ENCODE measurements at regions not wholly inside any gene's neighbourhood (a gene's known extent, or its start where the extent isn't known, plus 50 kb on each side); places are given as distances from the start of the nearest gene placed in this dataset.
"Not testable (repeated sequence)": the region's sequence is repeated elsewhere in the genome, so short reads cannot be mapped to it uniquely, and the experiment has no call there.

DNA sequence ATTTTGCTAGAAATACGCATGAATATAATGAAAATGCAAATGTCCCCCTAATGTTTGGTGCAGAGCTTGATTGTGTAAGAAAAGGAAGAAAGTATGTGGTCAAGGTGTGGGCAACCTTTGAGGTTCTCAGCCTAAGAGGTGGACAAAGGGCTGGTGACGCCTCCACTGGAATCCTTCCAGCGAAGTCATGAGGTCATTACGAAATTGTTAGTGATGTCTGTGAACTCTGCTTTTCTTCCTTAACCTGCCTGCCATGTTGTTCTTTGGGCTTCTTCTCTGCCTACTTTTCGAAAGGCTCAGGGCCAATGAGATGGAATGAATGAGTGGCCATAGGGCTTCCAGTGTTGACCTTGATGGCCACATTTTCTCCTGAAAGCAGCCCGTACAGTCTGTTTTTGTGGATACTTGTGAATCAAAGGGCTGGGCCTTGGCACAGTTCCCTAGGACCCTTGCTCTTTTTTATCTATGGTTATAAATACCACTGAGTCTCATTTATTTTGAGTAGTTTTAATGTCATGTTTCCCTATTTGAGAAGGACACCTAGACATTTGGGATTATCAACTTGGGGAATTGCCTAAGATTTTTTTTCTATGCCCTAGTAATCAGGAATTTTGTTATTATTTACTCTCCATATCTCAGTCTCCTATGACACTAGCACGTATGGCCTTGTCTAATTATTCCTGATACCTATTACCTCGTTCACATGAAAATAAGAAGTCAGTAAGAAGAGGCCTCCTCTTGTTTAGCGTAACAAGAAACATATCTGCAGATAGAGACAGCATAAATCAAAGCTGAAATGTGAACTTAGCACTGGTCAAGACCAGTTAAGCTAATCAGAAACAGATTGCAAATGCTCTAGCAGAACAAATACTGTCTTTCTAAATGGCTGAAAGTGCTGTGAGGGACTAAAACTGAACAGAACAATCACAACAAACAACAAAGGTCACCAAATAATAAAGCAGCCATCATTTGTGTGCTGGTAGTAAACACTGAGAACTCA is 334.6 kb downstream of the BCL2L11 start:
- H3K9me3 ChIP-seq (ENCODE audit: insufficient read depth, low read length); H3K27me3 ChIP-seq (ENCODE audit: low read depth, low read length); H3K9ac ChIP-seq (ENCODE audit: low read length); H3K27ac ChIP-seq (ENCODE audit: low read length); H3K79me2 ChIP-seq (ENCODE audit: low read length); H4K20me1 ChIP-seq (ENCODE audit: insufficient read depth, low read length); H2AFZ ChIP-seq (ENCODE audit: low read depth, low read length); H3K4me2 ChIP-seq (ENCODE audit: low read length); H3K4me1 ChIP-seq (ENCODE audit: low read length); H3K36me3 ChIP-seq (replicated peaks; ENCODE audit: low read depth, low read length); H3K4me3 ChIP-seq (ENCODE audit: low read length): not testable (repeated sequence)

DNA sequence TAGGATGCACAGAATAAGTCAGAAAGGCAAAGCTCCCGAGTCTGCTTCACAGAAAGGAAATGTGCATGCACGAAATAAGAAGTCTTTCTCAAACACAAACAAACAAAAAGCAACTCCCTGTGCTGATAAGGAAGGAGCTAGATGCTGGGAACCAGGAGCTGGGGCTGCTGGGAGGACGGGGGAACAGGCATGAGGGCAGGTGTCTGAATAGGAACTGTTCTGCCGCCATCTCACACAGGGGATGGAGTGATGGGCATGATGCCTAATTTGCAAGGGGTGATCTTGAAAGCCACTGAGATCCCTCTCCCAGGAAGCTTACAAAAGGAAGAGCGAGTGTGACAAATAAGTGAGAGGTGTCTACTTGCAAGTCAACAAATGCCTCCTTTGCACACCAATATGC is 336.5 kb downstream of the BCL2L11 start:
- H3K4me3 ChIP-seq (ENCODE audit: low read length); H3K79me2 ChIP-seq (ENCODE audit: low read length); H3K4me2 ChIP-seq (ENCODE audit: low read length); H3K4me1 ChIP-seq (ENCODE audit: low read length); H3K9me3 ChIP-seq (ENCODE audit: insufficient read depth, low read length); H3K27me3 ChIP-seq (ENCODE audit: low read depth, low read length); H2AFZ ChIP-seq (ENCODE audit: low read depth, low read length); H3K36me3 ChIP-seq (replicated peaks; ENCODE audit: low read depth, low read length); H3K27ac ChIP-seq (ENCODE audit: low read length); H3K9ac ChIP-seq (ENCODE audit: low read length): not testable (repeated sequence)
- peaks cover 17% of the 10 kb centered on the region; the same call in 1 of the 2 replicates for H4K20me1 ChIP-seq (ENCODE audit: insufficient read depth, low read length)

DNA sequence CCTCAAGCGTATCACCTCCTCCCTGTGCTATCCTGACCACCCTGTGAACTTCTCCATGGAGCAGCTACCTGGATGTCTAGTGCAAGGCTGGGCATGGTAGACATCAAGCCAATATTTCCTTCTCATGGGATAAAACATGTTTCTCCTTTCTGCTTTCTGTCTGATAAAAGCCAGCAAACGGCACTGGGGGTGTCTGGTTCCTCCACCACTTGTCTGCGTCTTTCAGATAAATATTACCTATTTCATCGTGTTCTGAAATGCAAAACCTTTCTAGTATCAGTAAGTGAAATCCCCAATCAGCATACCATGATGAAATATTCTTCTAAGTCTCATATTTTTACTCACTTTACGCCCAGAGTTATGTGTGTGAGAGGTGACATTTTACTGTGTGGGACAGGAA is 340.2 kb downstream of the BCL2L11 start:
- H3K27ac ChIP-seq (ENCODE audit: low read length); H3K9ac ChIP-seq (ENCODE audit: low read length); H3K36me3 ChIP-seq (replicated peaks; ENCODE audit: low read depth, low read length); H3K4me2 ChIP-seq (ENCODE audit: low read length); H3K4me3 ChIP-seq (ENCODE audit: low read length); H3K27me3 ChIP-seq (ENCODE audit: low read depth, low read length); H3K4me1 ChIP-seq (ENCODE audit: low read length); H3K9me3 ChIP-seq (ENCODE audit: insufficient read depth, low read length); H2AFZ ChIP-seq (ENCODE audit: low read depth, low read length); H3K79me2 ChIP-seq (ENCODE audit: low read length): not testable (repeated sequence)
- peaks cover 17% of the 10 kb centered on the region; the same call in 1 of the 2 replicates for H4K20me1 ChIP-seq (ENCODE audit: insufficient read depth, low read length)

DNA sequence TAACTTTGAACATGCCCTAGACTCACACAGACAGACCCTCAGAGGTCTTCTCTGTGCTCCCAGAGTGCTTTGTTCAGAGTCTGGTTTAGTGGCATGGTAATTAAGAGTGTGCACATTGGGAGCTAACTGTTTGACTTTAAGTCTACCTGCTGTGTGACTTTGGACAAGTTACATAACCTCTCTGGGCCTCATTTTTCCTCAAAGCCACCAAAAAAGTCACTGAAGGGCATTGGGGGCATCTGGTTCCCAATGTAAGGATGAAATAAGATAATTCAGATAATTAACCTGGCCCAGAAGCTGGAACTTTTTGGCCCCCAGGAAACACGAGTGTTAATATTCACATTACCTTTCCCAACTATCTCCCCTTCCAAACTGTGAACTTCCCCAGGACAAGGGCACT is 341.1 kb downstream of the BCL2L11 start:
- not testable (repeated sequence) for H3K4me3 ChIP-seq (ENCODE audit: low read length); H3K9ac ChIP-seq (ENCODE audit: low read length); H3K27me3 ChIP-seq (ENCODE audit: low read depth, low read length); H3K4me2 ChIP-seq (ENCODE audit: low read length); H3K4me1 ChIP-seq (ENCODE audit: low read length); H3K9me3 ChIP-seq (ENCODE audit: insufficient read depth, low read length); H3K79me2 ChIP-seq (ENCODE audit: low read length); H2AFZ ChIP-seq (ENCODE audit: low read depth, low read length); H3K27ac ChIP-seq (ENCODE audit: low read length); H3K36me3 ChIP-seq (replicated peaks; ENCODE audit: low read depth, low read length)
- peaks cover 20% of the 10 kb centered on the region; the same call in 1 of the 2 replicates for H4K20me1 ChIP-seq (ENCODE audit: insufficient read depth, low read length)

DNA sequence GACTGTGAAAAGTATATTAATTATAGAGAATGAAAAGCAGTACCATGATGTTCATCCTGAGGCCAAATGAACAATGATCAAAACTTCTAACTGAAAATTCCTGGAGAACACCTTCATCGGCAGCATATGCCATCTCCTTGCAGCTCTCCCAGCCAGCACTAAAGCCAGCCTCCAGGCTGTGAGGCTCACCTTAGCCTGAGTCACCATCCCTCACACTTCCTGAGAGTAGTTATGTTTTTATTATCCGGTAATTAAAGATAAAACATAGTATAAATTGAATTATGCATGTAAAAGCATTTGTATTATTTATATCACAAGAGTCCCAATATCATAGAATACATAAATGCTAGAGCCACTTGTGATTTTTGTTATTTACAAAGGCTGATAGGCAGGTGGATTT is 341.9 kb downstream of the BCL2L11 start:
- H3K27me3 ChIP-seq (ENCODE audit: low read depth, low read length); H3K9ac ChIP-seq (ENCODE audit: low read length); H2AFZ ChIP-seq (ENCODE audit: low read depth, low read length); H3K27ac ChIP-seq (ENCODE audit: low read length); H3K4me3 ChIP-seq (ENCODE audit: low read length); H3K79me2 ChIP-seq (ENCODE audit: low read length); H3K36me3 ChIP-seq (replicated peaks; ENCODE audit: low read depth, low read length); H3K9me3 ChIP-seq (ENCODE audit: insufficient read depth, low read length); H3K4me1 ChIP-seq (ENCODE audit: low read length); H3K4me2 ChIP-seq (ENCODE audit: low read length): not testable (repeated sequence)
- peaks cover 23% of the 10 kb centered on the region; the same call in 1 of the 2 replicates for H4K20me1 ChIP-seq (ENCODE audit: insufficient read depth, low read length)

DNA sequence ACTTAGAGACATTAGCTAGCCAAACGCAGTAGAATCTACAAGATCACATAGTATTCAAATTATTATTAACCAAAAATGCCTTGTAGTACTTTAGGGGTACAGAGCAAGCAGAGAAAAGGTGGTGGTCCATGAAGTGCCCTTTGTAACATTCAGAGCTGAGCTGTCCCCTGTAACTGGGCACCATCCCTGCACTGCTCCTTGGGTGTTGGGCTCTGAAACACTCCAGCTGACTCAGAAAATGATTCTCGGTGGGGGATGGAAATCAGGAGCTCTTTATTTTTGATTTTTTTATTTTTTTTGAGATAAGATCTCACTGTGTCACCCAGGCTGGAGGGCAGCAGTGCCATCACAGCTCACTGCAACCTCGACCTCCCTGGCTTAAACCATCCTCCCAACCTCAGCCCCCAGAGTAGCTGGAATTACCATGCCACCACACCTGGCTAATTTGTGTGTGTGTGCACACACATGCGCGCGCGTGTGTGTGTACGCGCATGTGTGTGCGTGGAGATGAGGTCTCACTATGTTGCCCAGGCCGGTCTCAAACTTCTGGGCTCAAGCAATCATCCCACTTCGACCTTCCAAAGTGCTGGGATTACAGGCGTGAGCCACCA is 342.6 kb downstream of the BCL2L11 start:
- H3K27me3 ChIP-seq (ENCODE audit: low read depth, low read length); H3K36me3 ChIP-seq (replicated peaks; ENCODE audit: low read depth, low read length); H3K9me3 ChIP-seq (ENCODE audit: insufficient read depth, low read length); H2AFZ ChIP-seq (ENCODE audit: low read depth, low read length); H3K9ac ChIP-seq (ENCODE audit: low read length); H3K79me2 ChIP-seq (ENCODE audit: low read length); H3K27ac ChIP-seq (ENCODE audit: low read length); H3K4me1 ChIP-seq (ENCODE audit: low read length); H3K4me3 ChIP-seq (ENCODE audit: low read length): not testable (repeated sequence)
- Histone ChIP-seq H4K20me1 (ENCODE audit: insufficient read depth, low read length) (peaks cover 23% of the 10 kb centered on the region; the same call in 1 of the 2 replicates), H3K4me2 (ENCODE audit: low read length) (peak overlapping the region; percentile 32)

DNA sequence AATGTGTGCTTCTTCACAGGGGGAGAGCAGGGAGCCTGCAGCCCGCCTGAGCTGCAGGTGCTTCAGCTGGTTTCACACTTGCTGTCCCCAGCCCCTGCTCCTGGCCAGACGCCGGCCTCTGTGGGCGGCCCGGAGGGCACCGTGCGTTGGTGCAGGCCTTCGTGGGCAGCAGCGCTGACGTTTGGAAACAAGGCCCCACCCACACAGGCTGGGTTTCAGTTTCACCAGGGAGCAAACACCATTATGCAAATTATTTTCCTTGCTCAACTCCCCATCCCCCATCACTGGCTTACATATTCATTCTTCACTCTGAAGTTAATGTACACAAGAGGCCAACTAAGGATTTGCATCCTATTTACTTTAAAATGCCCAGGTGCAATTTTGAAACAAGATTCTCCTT is 343.2 kb downstream of the BCL2L11 start:
- not testable (repeated sequence) for H3K9ac ChIP-seq (ENCODE audit: low read length); H3K4me3 ChIP-seq (ENCODE audit: low read length)

DNA sequence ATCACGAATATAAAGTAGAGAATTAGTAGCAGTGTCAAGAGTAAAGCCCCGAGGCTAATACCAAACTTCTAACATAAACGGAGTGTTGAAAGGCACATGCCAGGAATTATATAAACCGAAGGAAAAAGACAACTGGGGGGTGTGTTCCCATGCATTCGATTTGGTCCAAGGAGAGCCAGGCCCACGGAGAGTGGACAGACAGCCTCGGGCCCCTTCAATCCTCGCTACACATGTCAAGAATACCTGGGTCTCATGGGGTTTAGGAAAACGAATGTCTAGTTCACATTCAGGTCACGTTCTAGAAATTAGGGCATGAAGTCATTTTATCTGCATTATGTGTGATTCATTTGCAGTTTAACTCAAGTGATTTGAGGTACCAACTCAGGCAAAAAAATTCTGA is 343.7 kb downstream of the BCL2L11 start:
- H3K27me3 ChIP-seq (ENCODE audit: low read depth, low read length); H3K4me3 ChIP-seq (ENCODE audit: low read length); H3K4me1 ChIP-seq (ENCODE audit: low read length); H2AFZ ChIP-seq (ENCODE audit: low read depth, low read length); H3K9ac ChIP-seq (ENCODE audit: low read length); H3K36me3 ChIP-seq (replicated peaks; ENCODE audit: low read depth, low read length); H3K9me3 ChIP-seq (ENCODE audit: insufficient read depth, low read length); H3K27ac ChIP-seq (ENCODE audit: low read length); H3K79me2 ChIP-seq (ENCODE audit: low read length): not testable (repeated sequence)
- Histone ChIP-seq H3K4me2 (ENCODE audit: low read length) (0 out of 2 replicates have a peak overlapping the region, but pooled peaks have one; percentile 17), H4K20me1 (ENCODE audit: insufficient read depth, low read length) (peaks cover 23% of the 10 kb centered on the region; the same call in 1 of the 2 replicates)

More for the DNA sequence above, 343.2 kb downstream of the BCL2L11 start:
- not testable (repeated sequence) for H3K79me2 ChIP-seq (ENCODE audit: low read length); H3K9me3 ChIP-seq (ENCODE audit: insufficient read depth, low read length); H3K4me1 ChIP-seq (ENCODE audit: low read length); H2AFZ ChIP-seq (ENCODE audit: low read depth, low read length); H3K27me3 ChIP-seq (ENCODE audit: low read depth, low read length); H3K27ac ChIP-seq (ENCODE audit: low read length); H3K36me3 ChIP-seq (replicated peaks; ENCODE audit: low read depth, low read length)
- Histone ChIP-seq H4K20me1 (ENCODE audit: insufficient read depth, low read length) (peaks cover 23% of the 10 kb centered on the region; the same call in 1 of the 2 replicates), H3K4me2 (ENCODE audit: low read length) (peak overlapping the region; percentile 17; the same call in 1 of the 2 replicates)

DNA sequence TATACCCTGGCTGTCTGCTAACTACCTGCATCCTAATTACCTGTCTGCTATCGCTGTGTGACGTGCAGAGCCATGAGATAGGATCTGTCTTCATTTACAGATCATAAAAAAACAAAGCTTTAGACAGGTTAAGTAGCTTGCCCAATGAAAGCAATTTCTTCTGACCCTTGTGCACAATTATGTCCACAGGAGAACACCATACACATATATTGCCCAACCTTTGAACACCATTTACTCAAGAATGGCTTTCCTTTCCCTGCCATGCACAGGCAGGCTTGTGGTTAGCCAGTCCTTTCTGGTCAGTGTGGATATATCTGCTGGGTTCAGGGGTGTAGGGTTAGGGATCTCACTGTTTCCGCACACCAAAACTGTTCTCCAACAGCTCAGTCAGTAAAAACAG is 344.8 kb downstream of the BCL2L11 start:
- H3K9ac ChIP-seq (ENCODE audit: low read length); H3K79me2 ChIP-seq (ENCODE audit: low read length); H3K4me3 ChIP-seq (ENCODE audit: low read length); H3K36me3 ChIP-seq (replicated peaks; ENCODE audit: low read depth, low read length); H3K9me3 ChIP-seq (ENCODE audit: insufficient read depth, low read length); H3K4me2 ChIP-seq (ENCODE audit: low read length); H3K27ac ChIP-seq (ENCODE audit: low read length); H2AFZ ChIP-seq (ENCODE audit: low read depth, low read length); H3K27me3 ChIP-seq (ENCODE audit: low read depth, low read length); H3K4me1 ChIP-seq (ENCODE audit: low read length): not testable (repeated sequence)
- H4K20me1 ChIP-seq (ENCODE audit: insufficient read depth, low read length) = peaks cover 26% of the 10 kb centered on the region; the same call in 1 of the 2 replicates

All from OCI-LY3 (cell line).